GM19324 (cell line): ENCODE measurements at regions not wholly inside any gene's neighbourhood (a gene's known extent, or its start where the extent isn't known, plus 50 kb on each side); places are given as distances from the start of the nearest gene placed in this dataset.

ENCODE experiments used
- ATAC-seq: cut with Tn5 transposase; IDR thresholded peaks from one replicate; pipeline ENCODE4 v1.9.1; 2021; ENCODE audit warnings: mild to moderate bottlenecking, moderate library complexity; ENCODE audit not compliant: unreplicated experiment, low FRiP score

- ATAC-seq, result no peak
These were observed 1012.1 kb downstream of the BCL11B start for GRCh38 chr14:98259881-98260280.

- no peak for ATAC-seq
These were observed 1009.4 kb downstream of the BCL11B start for GRCh38 chr14:98262566-98262965.

DNA sequence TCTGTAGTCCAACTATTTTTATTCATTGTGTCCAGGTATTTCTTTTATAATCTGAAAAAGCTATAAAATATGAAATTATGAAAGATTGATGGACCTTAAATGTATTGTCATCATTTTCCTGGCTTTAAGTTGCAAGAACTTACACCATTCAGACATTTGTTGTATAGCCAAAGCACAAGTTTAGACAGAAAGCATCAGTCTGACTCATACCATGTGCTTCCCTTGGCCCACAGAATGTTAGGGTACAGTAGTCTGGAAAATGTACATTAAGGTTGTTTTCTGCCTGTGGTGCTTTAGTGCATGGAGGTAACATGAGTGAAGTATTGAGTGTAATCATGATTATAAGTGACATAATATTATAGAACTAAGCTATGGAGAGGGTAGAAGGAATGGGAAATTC lies 1002.5 kb downstream of the BCL11B start:
- no peak for ATAC-seq

DNA sequence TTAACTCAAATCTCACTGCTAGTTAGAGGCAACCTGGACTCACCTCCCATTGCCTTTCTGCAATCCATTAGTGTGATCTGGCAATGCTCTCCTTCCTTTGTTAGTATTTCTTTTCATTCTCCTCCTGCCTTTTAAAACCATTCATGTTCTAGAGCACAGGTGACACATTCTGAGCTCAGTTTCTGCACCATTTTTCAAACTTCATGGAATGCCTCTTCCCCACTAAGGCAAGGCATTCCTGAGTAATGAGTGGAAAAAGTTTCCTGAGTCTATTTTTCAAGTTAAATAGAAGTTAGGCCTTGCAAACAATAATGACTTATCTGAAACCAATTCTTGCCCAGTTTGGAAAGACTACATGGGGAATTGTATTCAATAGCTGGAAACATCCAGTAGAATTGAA lies 1001.8 kb downstream of the BCL11B start:
- no peak for ATAC-seq

GRCh38 chr14:98274596-98274995 lies 997.4 kb downstream of the BCL11B start:
- ATAC-seq, result no peak

DNA sequence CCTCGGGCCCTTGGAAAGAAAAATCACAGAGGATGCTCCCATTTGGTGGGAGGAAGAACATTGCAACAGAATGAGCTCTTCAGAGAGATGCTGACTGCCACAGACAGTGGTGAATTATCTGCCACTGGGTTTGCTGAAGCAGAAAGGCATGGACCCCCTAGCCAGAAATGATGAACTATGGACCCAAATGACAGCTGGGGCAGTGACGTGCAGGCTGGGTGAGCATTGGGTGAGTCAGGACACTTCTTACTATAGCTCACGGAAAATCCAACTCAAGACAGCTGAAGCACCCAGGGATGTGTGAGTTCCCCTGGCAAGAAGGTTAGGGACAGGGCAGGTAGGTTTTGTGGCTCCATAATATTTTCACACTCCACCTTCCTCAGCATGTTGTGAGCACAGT lies 993.2 kb downstream of the BCL11B start:
- ATAC-seq, result no peak

DNA sequence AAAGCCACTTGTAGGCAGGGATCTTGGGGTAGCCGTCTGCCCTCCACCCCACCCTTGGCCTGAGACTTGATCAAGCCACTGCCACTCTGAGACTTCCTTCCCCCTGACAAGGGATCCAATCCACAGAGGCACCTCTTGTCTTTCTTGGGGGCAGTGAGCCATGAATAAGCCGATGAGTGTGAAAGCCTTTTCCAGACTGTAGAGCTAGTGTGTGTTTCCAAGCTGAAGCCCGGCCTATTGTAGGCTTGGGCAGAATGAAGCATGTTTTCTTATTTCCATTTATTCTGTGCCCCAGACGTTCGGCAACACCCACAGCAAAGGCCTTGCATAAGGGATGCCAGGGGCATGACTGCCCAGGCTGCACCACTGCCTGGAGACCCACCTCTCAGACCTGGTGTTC lies 991.6 kb downstream of the BCL11B start:
- no peak for ATAC-seq

- ATAC-seq, result no peak
These were observed 983.2 kb downstream of the BCL11B start for GRCh38 chr14:98288825-98289224.

DNA sequence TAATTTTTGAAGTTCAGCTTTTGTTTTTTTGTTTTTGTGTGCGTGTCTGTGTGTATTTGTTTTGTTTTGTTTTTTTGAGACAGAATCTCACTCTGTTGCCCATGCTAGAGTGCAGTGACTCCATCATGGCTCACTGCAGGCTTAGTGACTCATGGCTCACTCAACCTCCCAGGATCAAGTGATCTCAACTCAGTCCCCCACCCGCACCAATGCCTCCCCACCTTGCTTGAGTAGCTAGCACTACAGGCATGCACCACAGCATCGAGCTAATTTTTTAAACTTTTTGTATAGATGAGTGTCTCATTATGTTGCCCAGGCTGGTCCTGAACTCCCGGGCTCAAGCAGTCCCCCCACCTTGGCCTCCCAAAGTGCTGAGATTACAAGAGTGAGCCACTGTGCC lies 981.4 kb downstream of the BCL11B start:
- no peak for ATAC-seq

DNA sequence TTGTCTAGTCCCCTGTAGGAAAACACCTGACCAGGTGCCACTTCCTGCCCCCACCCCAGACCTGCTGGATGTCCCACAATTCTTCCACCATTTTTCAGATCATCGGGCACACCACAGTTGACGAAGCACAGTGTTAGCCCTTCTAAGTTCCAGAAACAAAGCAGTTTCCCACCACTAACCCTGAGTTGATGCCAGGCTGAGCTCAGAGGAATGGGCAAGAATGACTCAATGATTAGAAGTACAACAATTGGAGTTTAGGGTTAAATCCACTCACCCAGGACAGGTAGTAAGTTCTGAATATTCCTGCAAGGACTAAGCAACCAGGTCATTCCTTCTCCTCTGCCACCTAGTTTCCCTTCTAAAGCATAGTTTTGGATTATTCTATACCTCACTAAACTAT lies 979.8 kb downstream of the BCL11B start:
- ATAC-seq, result no peak

GRCh38 chr14:98293576-98293975 lies 978.4 kb downstream of the BCL11B start:
- ATAC-seq, result no peak

DNA sequence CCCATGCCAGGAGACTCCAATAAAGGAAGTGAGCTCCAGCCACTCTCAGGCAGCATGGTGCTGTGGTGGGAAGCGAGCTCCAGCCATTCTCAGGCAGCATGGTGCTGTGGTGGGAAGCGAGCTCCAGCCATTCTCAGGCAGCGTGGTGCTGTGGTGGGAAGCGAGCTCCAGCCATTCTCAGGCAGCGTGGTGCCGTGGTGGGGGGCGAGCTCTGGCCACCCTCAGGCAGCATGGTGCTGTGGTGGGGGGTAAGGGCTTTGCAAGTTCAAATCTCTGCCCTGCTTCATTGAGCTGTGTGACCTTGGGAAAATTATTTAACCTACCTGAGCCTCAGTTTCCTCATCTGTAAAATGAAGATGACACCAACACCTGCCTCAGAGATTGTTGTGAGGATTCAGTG lies 975.1 kb downstream of the BCL11B start:
- no peak for ATAC-seq

- no peak for ATAC-seq
These were observed 974.4 kb downstream of the BCL11B start for GRCh38 chr14:98297567-98297966.

DNA sequence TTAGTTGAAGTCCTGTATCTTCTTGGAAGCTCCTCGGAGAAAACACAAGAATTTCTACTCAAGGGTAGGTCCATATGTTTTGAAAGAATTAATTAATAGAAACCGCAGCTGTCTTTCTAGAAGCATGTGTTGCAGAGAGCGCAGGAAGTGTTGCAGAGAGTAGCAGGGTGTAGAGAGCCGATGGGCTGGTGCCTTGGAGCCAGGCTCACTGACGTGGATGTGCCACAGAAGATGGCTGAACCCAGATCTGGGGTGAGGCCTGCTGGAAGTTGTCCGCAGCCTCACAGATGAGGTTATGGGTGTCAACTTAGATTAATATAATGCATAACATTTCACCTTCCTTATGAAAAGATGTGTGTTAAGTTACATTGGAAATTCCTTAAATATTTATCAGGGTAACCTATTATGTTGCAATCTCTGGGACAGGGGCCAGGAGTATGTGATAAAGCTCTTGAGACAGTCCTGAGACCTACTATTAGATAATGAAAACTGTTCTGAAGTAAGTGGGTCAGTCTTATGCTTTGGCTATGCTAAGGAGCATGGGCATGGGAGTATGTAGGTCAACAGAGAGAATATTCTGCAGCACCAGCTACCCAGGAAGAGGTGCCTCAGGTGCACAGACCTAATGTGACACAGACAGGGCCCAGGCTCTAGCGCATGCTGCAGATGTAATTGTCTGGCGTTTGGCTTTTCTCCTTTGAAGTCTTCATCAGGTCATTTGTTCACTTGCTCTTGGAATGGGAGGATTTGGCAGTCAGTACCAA lies 973.3 kb downstream of the BCL11B start:
- ATAC-seq, result no peak

GRCh38 chr14:98301681-98302080 lies 970.3 kb downstream of the BCL11B start:
- no peak for ATAC-seq

GRCh38 chr14:98304574-98304973 lies 967.4 kb downstream of the BCL11B start:
- ATAC-seq, result no peak

GRCh38 chr14:98309591-98309990 lies 962.4 kb downstream of the BCL11B start:
- ATAC-seq, result no peak

DNA sequence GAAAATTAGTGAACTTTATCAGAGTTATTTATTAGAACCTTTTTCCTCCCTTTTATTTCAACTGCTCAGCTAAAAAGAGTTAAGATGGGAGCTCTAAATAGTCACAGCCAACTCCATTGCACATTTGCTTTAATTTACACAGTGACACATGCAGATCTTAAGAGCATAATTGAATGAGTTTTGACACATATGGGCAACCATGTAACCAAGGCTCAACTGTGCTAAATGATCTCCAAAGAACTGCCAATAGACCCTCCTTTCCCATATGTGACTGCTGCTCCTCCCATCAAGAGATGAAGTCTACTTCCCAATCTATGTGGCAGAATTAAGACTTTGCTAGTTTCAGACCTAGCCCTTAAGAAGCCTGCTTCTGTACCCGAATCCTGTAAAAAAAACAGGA lies 960.0 kb downstream of the BCL11B start:
- ATAC-seq, result no peak

GRCh38 chr14:98321841-98322240 lies 950.2 kb downstream of the BCL11B start:
- no peak for ATAC-seq

DNA sequence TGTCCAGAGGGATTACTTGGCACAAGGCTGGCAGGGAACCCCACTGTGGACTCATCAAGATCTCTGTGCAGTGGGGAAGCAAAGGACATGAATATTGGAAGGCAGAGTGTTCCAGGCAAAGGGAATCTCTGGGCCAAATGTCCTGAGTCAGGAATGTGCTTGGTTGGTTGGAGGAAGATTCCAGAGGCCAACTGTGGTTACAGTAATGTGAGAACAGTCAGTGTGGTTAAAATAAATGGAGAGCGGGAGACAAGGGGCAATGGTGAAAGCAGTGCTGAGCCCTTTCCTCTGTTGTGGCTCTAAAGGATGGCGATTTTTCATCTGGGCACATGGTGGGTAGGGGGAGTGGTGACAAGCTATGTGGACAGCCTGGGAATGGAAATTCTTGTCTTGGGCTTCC lies 948.2 kb downstream of the BCL11B start:
- no peak for ATAC-seq

GRCh38 chr14:98325761-98326160 lies 946.2 kb downstream of the BCL11B start:
- no peak for ATAC-seq

- ATAC-seq, result no peak
These were observed 943.5 kb downstream of the BCL11B start for GRCh38 chr14:98328496-98328895.

- ATAC-seq, result no peak
These were observed 937.8 kb downstream of the BCL11B start for GRCh38 chr14:98334186-98334585.
